HG03558 (cell line): ENCODE measurements at regions not wholly inside any gene's neighbourhood (a gene's known extent, or its start where the extent isn't known, plus 50 kb on each side); places are given as distances from the start of the nearest gene placed in this dataset.

Experiments used
- ATAC-seq: cut with Tn5 transposase; IDR thresholded peaks from one replicate; pipeline ENCODE4 v1.9.1; 2021; ENCODE audit warnings: moderate number of reproducible peaks; ENCODE audit not compliant: unreplicated experiment; ENCODE audit errors: extremely low read depth

DNA sequence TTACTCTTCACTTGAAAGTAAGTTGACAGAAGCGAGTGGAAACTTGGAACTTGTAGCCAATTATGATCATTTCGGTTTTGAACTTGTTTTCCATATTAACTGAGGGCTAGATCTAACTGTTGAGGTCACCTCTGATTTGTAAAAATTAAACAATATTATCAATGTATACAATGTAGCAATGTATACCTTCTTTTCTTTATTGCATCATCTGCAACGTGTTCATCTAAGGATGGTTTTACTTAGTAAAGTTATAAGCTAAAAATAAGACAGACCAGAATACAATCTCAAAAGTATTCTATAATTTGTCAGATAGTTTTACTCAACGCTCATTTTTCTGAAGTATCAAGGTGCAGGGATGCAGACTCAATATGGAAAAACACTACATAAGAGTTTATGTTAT lies 435.0 kb upstream of the TNP1 start:
- ATAC-seq, result no peak

DNA sequence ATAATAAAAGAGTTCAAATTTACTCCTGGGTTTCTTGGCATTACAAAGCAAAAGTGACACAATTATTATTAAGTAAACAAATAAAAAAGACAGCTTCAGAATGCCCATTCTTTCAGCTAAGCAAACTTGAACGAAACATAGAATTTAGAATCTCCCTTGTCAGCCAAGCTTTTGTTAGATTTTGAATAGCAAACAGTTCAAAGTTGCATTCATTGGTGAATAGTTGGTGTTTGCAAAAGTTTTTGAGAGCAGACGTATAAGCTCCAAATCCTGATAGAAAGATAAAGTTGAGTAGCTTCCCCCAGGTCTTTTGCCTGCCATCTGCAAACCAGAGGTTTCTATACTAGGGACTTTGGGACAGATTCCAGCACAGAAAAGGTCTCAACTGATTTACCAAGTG lies 434.3 kb upstream of the TNP1 start:
- no peak for ATAC-seq

DNA sequence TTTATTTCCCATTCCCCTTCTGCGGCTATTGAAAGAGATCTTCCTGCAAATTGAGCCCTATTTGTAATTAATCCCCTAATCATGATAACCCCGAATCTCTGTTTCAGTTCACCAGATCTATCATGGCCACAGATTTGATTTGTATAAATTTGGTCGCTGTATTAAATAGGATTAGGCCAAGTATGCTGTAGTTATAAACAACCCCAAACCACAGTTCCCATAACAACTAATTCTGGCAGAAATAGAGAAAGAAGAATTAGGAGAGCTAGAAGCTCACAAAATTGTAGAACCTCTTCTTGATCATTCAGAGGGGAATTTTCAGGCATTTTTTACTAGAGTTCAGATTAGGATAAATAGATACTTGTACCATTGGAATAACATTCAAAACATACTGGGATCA lies 433.7 kb upstream of the TNP1 start:
- no peak for ATAC-seq

DNA sequence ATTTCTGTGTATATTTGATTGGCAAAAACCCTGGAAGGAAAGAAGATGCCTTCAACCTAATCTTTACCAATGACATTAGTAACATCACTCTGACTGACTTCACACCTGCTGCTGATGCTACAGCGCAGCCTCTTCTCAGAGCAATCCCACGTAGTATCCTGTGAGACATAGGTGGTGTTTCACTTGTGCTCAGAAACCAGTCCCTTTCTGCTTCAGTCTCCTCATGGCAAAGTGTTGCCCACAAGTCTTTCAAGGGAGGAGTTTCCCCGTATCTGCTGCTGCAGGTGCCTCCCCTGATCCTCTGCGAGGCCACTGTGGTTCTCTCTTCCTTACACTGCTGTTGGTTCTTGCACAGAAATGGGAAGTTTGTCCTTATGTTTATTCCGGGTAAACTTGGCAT lies 433.2 kb upstream of the TNP1 start:
- no peak for ATAC-seq

DNA sequence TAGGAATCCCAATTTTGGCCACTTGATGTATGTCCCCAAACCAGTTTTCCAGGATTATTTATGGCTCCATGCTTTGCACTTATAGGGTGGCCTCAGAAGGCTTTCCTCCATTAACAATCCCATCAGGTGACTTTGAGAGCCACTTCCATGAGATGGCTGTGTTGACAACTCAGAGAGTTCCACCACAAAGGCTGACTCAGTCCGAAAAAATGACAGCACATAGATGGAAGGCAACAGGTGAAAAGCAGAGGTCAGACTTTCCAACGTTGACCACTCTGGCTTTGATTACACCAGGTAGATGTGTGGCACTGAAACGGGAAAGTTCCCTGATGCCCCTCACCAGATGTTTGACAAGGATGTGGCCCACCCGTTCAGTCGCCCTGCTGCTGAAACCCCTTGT lies 431.4 kb upstream of the TNP1 start:
- ATAC-seq, result no peak

DNA sequence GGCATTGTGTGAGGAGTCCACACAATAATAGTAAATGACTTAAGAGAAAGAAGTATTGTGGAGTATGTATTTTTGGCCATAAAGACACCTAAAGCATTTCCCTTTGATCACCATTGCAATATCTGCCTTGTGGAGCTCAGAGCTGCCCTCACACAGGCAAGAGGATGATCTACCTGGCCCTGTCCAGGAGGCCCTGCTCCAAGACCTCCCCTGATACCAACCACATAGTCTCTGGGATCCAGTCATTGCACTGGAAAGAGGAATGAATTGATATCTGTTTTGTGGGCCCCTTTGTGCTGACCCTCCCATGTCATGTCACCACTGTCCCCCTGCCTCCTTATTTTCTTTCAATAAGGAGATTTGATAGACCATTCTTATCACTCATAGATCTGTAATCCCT lies 430.6 kb upstream of the TNP1 start:
- ATAC-seq, result no peak

DNA sequence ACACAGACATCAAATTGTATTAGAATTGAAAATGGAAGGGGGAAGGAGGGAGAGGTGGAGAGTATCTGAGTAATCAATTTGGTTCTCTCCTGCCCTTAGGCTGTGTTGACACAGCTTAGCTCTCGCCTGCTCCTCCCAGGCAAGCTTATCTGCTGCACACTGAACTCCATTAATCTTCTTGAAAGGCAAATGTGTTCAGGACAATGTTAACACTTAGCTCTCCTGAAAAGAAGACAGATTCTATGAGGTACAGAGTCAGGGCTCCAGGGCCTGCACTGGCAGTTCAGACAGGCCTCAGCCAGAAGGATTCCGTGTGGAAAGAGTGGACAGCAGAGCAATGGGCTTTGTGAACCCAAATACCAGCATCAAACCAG lies 430.0 kb upstream of the TNP1 start:
- ATAC-seq, result no peak

DNA sequence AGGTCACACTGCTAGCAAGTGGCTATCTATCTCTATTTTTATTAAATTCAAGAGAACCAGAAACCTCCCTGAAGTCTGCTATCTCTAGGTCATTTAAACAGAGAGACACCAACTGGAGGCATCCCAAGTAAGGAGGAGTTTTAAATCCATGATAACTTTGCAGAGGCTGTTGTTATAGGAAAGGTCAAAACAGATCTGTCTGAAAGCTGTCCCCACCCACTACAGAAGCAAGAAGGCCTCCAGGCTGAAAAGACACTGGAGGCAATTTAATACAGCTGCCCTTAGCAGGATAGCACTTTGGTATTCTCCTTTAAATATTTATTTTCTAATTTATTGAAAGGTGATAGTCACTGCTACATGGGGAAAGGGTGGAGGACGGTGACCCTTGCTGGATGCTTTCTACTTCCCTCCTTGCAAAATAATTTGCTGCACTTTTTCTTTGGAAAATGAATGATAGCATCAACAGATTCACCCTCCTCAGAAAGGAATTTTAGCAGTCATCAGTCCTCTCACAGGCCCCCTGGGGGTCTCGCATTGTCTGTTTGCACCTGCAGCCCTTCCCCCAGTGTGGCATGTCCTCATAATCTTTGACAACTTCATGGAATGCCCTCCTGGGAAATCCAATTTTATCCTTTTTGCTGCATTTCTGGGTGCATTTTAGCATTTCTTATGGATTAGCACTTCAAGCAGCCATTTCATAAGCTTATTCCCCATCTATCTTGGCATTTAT lies 429.5 kb upstream of the TNP1 start:
- ATAC-seq, result no peak

DNA sequence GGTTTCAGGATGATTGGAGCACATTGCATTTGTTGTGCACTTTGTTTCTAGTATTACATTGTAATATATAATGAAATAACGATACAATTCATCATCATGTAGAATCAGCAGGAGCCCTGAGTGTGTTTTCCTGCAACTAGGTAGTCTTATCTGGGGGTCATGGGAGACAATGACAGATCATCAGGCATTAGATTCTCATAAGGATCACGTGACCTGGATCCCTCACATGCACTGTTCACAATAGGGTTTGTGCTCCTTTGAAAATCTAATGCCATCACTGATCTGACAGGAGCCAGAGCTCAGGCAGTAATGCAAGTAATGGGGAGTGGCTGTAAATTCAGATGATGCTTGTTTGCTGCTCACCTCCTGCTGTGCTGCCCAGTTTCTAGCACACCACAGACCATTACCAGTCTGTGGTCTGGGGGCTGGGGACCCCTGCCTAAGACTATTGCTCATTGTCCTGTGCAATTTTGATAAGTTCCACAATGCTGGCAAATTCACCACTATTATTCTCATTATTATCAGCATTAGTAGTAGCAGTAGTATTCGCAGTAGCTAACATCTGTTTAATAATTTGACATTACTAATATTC lies 428.7 kb upstream of the TNP1 start:
- no peak for ATAC-seq

DNA sequence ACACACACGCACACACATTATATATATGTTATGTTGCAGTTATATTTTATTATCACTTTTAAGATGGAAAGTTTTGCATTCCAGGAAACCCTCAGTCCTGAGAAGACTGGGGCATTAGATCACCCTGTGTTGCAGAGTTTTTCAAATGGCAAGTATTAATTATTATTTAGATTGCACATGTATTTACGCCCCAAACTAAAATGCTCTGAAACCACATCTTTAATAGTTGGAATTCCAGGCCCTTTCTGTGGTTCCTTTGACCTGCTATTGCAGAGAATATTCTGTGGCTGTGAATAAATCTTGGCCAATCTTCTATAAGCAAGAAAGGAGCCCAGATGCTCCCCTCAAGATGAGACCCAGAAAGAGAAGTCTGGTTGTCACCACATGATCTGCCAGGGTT lies 427.0 kb upstream of the TNP1 start:
- ATAC-seq, result no peak

DNA sequence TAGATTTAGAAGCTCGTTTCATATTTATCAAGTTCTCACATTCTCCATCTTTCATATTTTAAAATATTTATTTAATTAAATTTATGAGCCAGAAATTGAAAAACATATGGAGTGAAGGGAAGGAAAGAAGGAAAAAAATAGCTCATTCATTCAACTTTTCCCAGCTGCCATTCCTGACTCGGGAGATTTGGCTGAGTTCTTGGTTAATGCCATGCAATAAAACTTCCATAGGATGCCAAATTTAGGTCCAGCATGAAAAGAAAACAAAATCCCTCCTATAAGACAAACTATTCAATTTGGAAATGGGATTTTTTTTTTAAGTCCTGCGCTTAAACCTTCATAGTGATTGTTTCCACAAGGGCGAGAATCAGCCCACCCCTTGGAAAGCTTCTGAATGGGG lies 426.1 kb upstream of the TNP1 start:
- no peak for ATAC-seq

DNA sequence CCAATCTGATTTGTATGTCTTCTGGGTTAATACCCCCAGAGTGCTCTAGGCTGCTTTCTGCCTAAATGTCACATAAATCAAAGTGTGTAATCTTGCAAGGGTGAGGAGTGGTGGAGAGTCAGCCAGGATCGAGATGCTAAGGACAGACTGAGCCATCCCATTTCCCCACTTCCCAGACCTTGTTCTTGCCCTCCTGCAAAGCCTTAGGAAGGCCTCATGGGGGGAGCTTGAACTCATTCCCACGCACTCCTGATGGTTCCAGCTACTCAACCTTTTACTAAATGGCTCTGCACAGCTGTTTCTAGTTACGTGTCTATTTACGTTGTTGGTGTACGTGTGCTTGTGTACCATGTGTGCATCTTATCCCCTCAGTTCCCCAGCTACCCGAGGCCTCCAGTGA lies 423.6 kb upstream of the TNP1 start:
- ATAC-seq, result no peak

DNA sequence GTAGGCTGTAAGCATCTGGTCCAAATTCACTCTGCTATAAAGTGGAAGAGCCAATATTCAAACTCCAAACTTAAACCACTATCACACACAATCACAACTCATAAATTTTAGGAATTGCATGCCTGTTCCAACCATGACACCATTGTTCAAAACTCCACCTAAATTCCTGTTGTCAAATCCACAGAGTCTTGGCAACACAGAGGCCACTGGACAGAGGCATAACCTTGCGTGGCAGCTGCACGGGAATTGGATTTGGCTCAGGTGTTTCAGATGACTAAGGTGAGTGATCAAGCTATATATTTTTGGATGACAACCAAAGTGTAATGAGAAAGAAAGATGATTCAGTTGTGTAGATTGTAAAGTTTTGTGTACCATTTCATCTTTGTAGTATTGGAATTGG lies 422.7 kb upstream of the TNP1 start:
- no peak for ATAC-seq

DNA sequence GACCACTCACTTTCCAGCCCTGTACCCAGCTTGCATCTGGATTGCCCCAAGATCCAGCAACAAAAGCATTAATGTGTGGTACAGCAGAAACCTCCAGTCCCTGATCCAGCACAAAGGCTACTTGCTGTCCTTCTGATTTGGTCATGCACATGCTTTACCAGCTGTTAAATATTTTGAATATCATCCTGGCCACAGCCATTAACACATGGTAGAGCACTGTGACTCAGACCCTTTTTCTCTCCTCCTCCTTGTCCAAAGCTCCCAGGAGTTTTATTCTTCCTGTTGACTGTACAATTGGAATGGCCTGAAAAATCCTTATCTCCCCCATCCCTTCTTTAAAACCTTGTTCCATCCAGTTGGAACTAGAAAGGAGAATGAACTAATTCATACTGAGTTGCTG lies 419.7 kb upstream of the TNP1 start:
- ATAC-seq, result no peak

DNA sequence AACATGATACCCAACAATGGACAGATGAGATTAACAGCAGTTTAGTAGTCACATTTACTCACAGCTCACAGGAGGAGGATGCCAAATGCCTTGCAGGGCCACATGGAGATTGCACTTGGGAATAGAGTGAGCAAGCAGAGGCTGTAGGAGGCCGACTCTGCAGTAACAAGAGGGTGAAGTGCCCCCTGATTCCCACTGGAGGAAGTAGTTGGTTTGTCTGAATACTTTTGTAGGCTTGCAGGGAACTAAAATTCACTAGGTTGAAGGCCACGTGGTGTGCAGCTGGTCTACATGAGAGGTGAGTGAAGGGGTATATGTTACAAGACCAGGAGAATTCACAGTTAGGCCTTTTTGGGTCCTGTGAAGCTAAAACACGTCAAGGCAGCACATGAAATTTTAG lies 419.3 kb upstream of the TNP1 start:
- no peak for ATAC-seq

DNA sequence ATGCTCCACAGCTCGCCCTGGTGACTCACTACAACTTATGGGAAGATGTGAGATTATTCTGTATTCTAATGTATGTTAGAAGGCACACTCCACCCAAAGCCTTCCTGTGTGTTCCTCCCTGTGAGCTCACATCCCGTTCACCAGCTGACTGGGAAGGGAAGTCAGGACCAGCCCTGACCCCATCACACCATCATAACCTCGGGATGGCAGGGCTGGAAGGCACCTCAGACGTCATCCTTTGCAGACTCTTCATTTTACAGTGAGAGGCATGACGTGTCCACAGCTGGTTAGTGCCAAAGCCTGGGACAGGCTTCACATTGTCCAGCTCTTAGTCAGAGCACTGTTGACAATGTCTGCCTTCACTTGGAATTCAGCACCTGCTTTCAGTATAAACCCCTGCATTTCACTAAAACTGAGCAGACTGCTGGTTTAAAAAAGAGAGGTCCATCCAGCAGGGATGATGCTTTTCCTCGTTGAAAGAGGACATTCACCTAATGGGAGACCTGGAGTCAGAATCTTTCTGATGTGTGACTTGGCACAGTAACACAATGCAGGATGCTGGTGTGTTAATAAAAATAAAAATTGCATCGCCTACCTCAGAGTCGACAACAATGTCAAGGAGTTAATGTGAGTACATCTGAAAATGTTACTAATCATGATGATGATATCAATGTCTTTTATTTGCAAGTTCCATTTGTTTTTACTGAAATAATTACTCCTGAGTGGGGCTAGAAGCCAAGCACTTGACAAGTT lies 418.0 kb upstream of the TNP1 start:
- no peak for ATAC-seq

DNA sequence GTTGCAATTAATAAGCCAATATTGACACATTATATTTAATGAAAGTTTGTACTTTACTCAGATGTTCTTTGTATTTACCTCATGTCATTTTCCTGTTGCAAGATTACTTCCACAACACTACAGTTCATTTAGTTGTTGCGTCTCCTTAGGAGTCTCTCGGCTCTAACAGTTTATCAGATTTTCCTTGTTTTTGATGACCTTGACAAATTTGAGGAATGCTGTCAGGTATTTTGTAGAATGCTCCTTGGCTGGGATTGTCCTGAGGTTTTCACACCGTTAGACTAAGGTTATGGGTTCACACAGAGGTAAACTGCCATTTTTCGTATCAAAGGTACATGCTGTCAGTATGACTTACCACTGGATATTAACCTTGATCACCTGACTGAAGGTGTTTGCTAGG lies 416.6 kb upstream of the TNP1 start:
- ATAC-seq, result no peak

DNA sequence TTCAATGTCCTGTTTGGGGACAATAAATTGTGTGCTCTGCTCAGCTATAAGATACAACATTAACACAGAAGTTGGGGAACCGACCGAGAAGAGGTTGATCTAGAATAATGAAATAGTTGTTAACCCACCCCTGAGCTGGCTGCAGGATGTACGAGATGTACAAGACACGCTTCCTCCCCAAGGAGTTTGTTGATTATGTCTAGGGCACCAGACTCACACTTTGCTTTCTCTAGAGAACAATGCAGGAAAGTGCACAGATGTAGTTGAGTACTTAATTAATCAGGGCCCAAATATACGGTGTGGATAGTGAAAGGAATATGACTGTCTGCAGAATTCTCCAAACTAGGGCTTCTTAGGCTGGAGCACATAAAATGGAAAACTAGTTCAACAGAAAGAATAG lies 415.2 kb upstream of the TNP1 start:
- ATAC-seq, result no peak

DNA sequence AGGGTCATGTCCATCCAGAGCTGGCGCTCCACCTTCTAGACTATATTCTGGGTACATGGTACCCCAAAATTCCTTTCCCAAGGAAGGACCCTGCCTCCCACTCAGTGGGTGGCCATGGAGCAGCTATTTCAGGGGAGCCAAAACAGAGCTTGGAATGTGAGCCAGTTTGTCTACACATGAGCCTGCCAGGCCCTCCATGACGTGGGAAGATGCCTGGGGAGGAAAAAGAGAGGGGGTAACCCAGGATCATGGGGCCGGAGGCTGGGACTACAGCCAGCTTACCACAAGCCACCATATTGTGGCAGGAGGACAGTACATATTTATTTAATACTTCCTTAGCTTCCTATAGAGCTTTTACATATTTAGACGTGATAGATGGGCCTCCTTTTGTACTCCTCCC lies 414.7 kb upstream of the TNP1 start:
- no peak for ATAC-seq

DNA sequence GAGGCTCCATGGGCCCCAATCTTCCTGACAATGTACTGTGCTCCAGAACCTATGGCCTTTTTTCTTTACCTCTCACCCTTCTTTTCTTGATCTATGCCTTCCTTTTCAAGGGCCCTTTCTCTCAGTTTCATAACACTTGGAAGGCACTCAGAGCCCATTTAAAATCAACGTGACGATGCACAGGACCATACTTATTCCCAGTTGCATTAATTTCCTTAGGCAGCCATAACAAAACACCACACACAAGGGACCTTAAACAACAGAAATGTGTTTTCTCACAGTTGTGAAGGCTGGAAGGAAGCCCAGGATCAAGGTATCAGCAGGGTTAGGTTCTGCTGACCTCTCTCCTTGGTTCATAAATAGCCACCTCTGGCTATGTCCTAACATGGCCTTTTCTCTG lies 414.0 kb upstream of the TNP1 start:
- ATAC-seq, result no peak

DNA sequence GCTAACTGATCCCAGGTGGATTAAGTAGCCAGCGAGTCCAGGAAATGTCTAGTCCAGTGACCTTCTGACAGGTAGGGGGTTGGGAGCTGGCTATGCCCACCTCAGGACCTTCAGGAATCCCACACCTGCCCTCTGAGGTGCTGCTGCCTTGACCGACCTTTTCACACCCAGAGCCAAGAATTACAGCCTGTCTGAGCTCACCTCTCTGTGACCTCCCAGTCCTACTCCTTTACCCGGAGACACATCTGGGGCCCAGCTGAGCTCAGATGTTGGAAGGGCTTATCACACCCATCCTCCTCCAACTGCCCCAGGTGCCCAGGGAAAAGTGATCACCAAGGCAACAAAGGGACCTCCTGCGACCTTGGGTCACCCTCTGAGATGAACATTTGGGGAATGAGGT lies 413.3 kb upstream of the TNP1 start:
- ATAC-seq, result no peak

DNA sequence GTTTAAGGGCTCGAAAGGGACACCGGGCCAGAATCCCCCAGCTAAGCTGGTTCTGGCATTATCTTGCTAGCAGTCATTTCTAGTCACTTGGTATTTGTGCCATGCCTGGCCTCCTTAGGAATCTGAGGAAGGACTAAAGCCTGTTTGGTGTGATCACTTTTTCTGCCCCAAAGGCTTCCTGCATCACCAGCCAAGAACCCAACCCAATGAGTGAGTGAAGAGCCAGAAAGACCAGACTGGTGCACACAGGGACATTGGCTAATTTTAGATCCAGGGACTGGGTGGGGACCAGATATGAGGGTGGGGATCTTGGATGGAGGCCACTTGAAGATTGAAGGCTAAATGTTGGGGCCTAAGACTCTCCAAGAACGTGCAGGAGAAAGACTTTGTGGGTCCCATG lies 411.9 kb upstream of the TNP1 start:
- no peak for ATAC-seq
